Ammon's horn (tissue), 1 donor: ENCODE measurements at regions not wholly inside any gene's neighbourhood (a gene's known extent, or its start where the extent isn't known, plus 50 kb on each side); places are given as distances from the start of the nearest gene placed in this dataset.
"Not testable (repeated sequence)": the region's sequence is repeated elsewhere in the genome, so short reads cannot be mapped to it uniquely, and the experiment has no call there.

Experiments used
- DNase-seq: peaks from one replicate; pipeline ENCODE4 v3.0.0-alpha.2; 2016; ENCODE audit warnings: low spot score

DNA sequence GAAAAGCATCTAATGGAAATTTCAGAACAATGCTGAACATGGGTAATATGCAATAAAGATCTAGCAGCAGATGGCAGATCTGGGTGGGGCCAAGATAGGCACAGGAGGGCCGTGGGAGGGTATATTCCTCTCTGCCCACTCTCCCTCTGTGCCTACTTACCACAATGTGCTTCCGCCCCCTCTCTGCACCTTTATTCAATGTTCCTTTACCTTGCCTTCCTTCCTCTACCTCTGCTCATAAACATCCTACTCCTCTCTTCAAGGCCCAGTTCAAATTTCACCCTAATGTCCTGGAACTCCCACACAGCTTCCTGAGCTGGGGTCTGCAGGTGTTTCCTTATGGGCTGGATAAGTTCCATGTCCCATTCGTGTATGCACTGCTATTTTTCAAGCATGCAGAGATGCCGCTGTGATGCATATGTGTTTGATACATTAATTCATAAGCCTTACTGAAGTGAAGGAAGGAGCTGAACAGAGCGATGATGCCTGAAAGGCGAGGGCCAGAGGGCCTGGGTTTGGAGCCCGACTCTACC lies 65.6 kb upstream of the EDEM3 start:
- DNase-seq, result peak; percentile 35

DNA sequence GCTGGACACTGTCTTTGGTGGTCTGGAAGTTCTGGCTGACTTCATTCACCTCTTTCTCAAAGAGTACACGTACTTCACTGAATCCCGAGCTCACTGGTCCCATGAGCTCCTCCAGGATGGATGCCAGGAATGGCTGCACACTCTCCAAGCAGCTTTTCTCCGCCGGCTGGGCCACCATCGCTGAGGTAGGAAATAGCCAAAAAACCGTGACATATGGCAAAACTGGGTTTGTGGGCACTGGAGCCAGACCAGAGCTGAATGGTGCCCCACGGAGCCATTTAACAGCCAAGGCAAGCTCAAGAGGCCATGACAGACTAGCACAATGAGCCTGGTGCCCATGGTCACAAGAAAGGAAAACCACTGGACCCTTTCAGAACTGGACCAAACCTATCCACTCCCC lies 64.0 kb upstream of the EDEM3 start:
- DNase-seq, result no peak

DNA sequence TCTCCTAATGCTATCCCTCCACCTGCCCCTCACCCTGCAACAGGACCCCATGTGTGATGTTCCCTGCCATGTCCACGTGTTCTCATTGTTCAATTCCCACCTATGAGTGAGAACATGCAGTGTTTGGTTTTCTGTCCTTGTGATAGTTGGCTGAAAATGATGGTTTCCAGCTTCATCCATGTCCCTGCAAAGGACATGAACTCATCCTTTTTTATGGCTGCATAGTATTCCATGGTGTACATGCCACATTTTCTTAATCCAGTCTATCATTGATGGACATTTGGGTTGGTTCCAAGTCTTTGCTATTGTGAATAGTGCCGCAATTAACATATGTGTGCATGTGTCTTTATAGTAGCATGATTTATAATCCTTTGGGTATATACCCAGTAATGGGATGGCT lies 62.3 kb upstream of the EDEM3 start:
- DNase-seq, result not testable (repeated sequence)

- no peak for DNase-seq
Observed at GRCh38 chr1:184813528-184814089, 59.0 kb upstream of the EDEM3 start.

DNA sequence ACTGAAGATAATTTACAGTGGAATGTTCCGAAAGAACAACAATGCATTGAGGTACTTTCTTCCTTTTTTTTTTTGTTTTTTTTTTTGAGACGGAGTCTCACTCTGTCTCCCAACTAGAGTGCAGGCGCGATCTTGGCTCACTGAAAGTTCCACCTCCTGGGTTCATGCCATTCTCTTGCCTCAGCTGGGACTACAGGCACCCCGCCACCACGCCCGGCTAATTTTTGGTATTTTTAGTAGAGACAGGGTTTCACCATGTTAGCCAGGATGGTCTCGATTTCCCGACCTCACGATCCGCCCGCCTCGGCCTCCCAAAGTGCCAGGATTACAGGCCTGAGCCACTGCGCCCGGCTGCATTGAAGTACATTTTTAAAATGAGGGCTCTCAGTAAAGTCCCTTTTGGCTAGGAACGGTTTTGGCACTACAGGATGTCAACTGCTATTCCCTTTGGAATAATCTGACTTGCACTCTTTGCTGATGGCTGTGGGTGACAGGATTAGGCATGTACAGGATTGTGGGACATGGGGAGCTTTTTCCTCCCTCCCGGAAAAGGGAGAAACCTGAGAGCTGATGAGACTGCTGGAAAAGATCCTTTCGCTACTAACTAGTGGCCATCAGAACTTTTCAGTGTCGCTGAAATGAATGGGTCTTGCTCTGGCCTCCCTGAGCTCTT lies 56.9 kb upstream of the EDEM3 start:
- no peak for DNase-seq

DNA sequence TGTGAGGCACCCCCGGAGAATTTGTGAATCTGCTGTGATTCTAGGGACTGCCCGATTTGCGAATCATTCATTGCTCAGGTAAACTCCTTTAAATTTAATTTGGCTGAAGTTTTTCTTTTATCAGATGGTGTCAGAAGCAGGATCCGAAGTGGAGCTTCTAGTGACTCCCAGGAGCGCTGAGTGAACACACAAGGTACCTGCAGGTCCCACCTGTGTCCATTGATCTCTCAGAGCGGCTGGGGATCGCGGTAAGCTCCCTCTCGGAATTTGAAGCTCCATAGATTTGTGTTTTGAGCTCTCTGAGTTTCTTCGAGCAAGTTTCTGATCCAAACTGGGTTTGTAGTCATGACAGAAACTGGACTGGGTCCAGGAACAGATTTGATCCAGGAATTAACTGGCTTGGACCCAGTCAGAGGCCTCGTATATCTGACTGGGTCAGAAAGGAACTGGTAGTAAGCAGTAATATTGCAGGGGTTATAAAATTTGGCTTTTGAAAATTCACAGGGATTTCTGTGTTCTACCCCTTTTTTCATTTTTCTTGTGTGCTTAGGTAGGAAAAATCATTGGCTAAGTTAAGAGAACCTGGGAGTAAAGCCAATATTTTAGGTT lies 56.2 kb upstream of the EDEM3 start:
- DNase-seq, result no peak

DNA sequence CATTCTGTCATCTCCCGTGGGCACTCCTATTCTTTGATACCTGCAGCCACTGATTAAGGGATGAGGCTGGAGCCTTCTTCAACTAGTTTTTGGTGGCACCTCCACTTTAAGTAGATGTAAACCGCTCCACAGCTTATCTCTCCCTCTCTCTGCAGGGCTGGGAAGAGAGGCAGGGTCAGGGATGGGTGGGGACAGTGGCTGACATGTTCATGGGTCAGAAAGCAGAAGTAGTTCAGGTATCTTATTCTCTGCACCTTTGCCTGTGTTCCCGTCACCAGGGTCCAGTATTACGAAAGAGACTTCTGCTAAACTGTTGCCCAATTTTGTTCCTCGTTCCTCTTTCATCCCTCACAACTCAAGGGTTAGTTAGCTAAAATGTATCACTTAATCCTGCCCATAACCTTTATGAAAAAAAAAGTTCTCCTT lies 51.7 kb upstream of the EDEM3 start:
- DNase-seq, result peak; percentile 29

DNA sequence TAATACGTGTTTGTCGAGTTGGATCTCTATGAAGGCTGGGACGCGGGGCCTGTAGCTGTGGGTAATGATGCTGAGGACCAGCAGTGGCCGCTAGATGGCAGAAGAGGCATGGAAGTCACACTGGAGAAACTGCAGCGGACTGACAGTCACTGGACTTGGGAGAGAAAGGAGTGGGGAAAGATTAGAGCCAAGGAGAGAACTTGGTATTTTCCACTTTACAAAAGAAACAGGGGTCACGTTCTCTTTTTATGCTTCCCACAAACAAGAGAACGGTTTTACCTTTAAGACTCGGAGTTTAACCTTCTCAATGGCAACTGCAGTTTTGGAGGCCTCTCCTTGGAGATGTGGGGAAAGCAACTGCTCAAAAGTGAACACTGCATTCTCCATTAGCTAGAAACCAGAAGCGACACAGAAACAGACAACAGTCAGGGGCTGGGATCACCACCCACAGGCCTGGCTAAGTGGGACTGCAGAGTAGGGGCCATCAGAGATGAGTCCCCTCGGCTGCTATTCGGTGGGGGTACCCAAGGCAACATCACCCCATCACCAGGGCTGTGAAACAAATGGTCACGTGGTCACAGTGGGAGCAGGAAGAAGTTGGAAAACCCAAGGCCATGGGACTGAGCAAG lies 51.1 kb upstream of the EDEM3 start:
- peak; percentile 96 for DNase-seq
